ENCODE measurements at regions not wholly inside any gene's neighbourhood (a gene's known extent, or its start where the extent isn't known, plus 50 kb on each side); places are given as distances from the start of the nearest gene placed in this dataset.

- no peak for TF ChIP-seq EZH2phosphoT487 (conservative IDR thresholded peaks at IDR 0.05; ENCODE audit: low read length)
- TF ChIP-seq, protein P1, sequence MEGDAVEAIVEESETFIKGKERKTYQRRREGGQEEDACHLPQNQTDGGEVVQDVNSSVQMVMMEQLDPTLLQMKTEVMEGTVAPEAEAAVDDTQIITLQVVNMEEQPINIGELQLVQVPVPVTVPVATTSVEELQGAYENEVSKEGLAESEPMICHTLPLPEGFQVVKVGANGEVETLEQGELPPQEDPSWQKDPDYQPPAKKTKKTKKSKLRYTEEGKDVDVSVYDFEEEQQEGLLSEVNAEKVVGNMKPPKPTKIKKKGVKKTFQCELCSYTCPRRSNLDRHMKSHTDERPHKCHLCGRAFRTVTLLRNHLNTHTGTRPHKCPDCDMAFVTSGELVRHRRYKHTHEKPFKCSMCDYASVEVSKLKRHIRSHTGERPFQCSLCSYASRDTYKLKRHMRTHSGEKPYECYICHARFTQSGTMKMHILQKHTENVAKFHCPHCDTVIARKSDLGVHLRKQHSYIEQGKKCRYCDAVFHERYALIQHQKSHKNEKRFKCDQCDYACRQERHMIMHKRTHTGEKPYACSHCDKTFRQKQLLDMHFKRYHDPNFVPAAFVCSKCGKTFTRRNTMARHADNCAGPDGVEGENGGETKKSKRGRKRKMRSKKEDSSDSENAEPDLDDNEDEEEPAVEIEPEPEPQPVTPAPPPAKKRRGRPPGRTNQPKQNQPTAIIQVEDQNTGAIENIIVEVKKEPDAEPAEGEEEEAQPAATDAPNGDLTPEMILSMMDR (IDR thresholded peaks at IDR 0.05; ENCODE audit: insufficient read depth, low read length, poor library complexity, severe bottlenecking) = no peak
- Histone ChIP-seq H2AFZ (ENCODE audit: low read depth, low read length, severe bottlenecking) (no peak overlapping the region), H3F3A (ENCODE audit: insufficient read depth) (no peaks in the 10 kb centered on the region), H4K20me1 (ENCODE audit: low read depth, low read length) (no peaks in the 10 kb centered on the region), H3K4me3 (ENCODE audit: insufficient read depth, low read length, poor library complexity, severe bottlenecking) (no peak overlapping the region), H3K27ac (ENCODE audit: low read depth, low read length) (no peak overlapping the region), H3K4me2 (ENCODE audit: low read depth, low read length, poor library complexity, severe bottlenecking) (no peak overlapping the region), H3K9me3 (ENCODE audit: insufficient read depth, low read length) (no peaks in the 10 kb centered on the region), H3K36me3 (ENCODE audit: low read length) (no peaks in the 10 kb centered on the region), H3K9me2 (replicated peaks; ENCODE audit: insufficient read depth, low read length) (no peaks in the 10 kb centered on the region), H3K27me3 (ENCODE audit: low read length) (no peaks in the 10 kb centered on the region), H3K79me2 (ENCODE audit: insufficient read depth, low read length) (no peaks in the 10 kb centered on the region), H3K9ac (ENCODE audit: low read length) (no peak overlapping the region)
Measured at GRCh38 chr6:165205632-165206031, 103.8 kb downstream of the C6orf118 start.

- Histone ChIP-seq H3K27ac (ENCODE audit: low read depth, low read length) (no peak overlapping the region), H3K36me3 (ENCODE audit: low read length) (no peaks in the 10 kb centered on the region), H3K4me3 (ENCODE audit: insufficient read depth, low read length, poor library complexity, severe bottlenecking) (no peak overlapping the region)
Measured at GRCh38 chr6:165204807-165205545, 104.4 kb downstream of the C6orf118 start.

GRCh38 chr6:165200178-165200577 is 109.2 kb downstream of the C6orf118 start:
- no peaks in the 10 kb centered on the region for H3K27me3 ChIP-seq (ENCODE audit: low read length)
- H3K9ac ChIP-seq (ENCODE audit: low read length) = no peak overlapping the region
- H3K9me2 ChIP-seq (replicated peaks; ENCODE audit: insufficient read depth, low read length) = no peaks in the 10 kb centered on the region
- H3K27ac ChIP-seq (ENCODE audit: low read depth, low read length) = no peak overlapping the region
- no peak overlapping the region for H3K4me3 ChIP-seq (ENCODE audit: insufficient read depth, low read length, poor library complexity, severe bottlenecking)
- H2AFZ ChIP-seq (ENCODE audit: low read depth, low read length, severe bottlenecking) = no peak overlapping the region
- H3F3A ChIP-seq (ENCODE audit: insufficient read depth) = no peaks in the 10 kb centered on the region
- no peaks in the 10 kb centered on the region for H3K79me2 ChIP-seq (ENCODE audit: insufficient read depth, low read length)
- no peaks in the 10 kb centered on the region for H3K36me3 ChIP-seq (ENCODE audit: low read length)
- H3K4me2 ChIP-seq (ENCODE audit: low read depth, low read length, poor library complexity, severe bottlenecking) = no peak overlapping the region
- H3K9me3 ChIP-seq (ENCODE audit: insufficient read depth, low read length) = no peaks in the 10 kb centered on the region
- TF ChIP-seq EZH2phosphoT487 (conservative IDR thresholded peaks at IDR 0.05; ENCODE audit: low read length) = no peak
- TF ChIP-seq, protein P1 (IDR thresholded peaks at IDR 0.05; ENCODE audit: insufficient read depth, low read length, poor library complexity, severe bottlenecking) = no peak
- H4K20me1 ChIP-seq (ENCODE audit: low read depth, low read length) = no peaks in the 10 kb centered on the region

More at GRCh38 chr6:165204807-165205545, 104.4 kb downstream of the C6orf118 start:
- Histone ChIP-seq H3K79me2 (ENCODE audit: insufficient read depth, low read length) (no peaks in the 10 kb centered on the region), H3K9me2 (replicated peaks; ENCODE audit: insufficient read depth, low read length) (no peaks in the 10 kb centered on the region), H3K9ac (ENCODE audit: low read length) (no peak overlapping the region), H3F3A (ENCODE audit: insufficient read depth) (no peaks in the 10 kb centered on the region), H3K4me2 (ENCODE audit: low read depth, low read length, poor library complexity, severe bottlenecking) (no peak overlapping the region), H4K20me1 (ENCODE audit: low read depth, low read length) (no peaks in the 10 kb centered on the region), H2AFZ (ENCODE audit: low read depth, low read length, severe bottlenecking) (no peak overlapping the region), H3K27me3 (ENCODE audit: low read length) (no peaks in the 10 kb centered on the region), H3K9me3 (ENCODE audit: insufficient read depth, low read length) (no peaks in the 10 kb centered on the region)
- no peak for TF ChIP-seq EZH2phosphoT487 (conservative IDR thresholded peaks at IDR 0.05; ENCODE audit: low read length)
- TF ChIP-seq, protein P1 (IDR thresholded peaks at IDR 0.05; ENCODE audit: insufficient read depth, low read length, poor library complexity, severe bottlenecking) = no peak
